CD14-positive monocyte (primary cell): ENCODE measurements at regions not wholly inside any gene's neighbourhood (a gene's known extent, or its start where the extent isn't known, plus 50 kb on each side); places are given as distances from the start of the nearest gene placed in this dataset.

ENCODE experiments used
- DNase-seq, 3 donors: peaks; one replicate each; pipeline ENCODE4 v3.0.0-alpha.2; 2011 to 2022
- H2AFZ ChIP-seq: 2 replicates; pipeline ENCODE4 v1.6.0; 2012; ENCODE audit warnings: mild to moderate bottlenecking, low read depth, low read length, inconsistent platforms; ENCODE audit not compliant: insufficient read depth, poor library complexity, severe bottlenecking
- H3K27ac ChIP-seq, 2 donors: 1 replicate in 1 of 2; 2 replicates in 1 of 2; pipeline ENCODE4 v1.5.1; 2012 to 2013; ENCODE audit warnings: low read length in 2 of 2, control low read depth in 1 of 2, inconsistent platforms in 1 of 2, low read depth in 1 of 2, mild to moderate bottlenecking in 1 of 2
- H3K27me3 ChIP-seq, 2 donors: one replicate each; pipeline versions ENCODE4 v1.6.0 to v1.6.1; 2011 to 2013; ENCODE audit warnings: low read length in 2 of 2; ENCODE audit not compliant: control insufficient read depth in 2 of 2, insufficient read depth in 2 of 2
- H3K36me3 ChIP-seq, 2 donors: replicated peaks in 1 of 2; 1 replicate in 1 of 2; 2 replicates in 1 of 2; pipeline versions ENCODE4 v1.5.1 to v1.6.1; 2012 to 2013; ENCODE audit warnings: low read length in 2 of 2, control low read depth in 1 of 2, inconsistent platforms in 1 of 2, mild to moderate bottlenecking in 1 of 2; ENCODE audit not compliant: insufficient read depth in 2 of 2, control insufficient read depth in 1 of 2
- H3K4me1 ChIP-seq, 2 donors: 1 replicate in 1 of 2; 2 replicates in 1 of 2; pipeline versions ENCODE4 v1.5.1 to v1.6.1; 2012 to 2013; ENCODE audit warnings: low read length in 2 of 2, control low read depth in 1 of 2, inconsistent platforms in 1 of 2, mild to moderate bottlenecking in 1 of 2, moderate library complexity in 1 of 2; ENCODE audit not compliant: insufficient read depth in 2 of 2, control insufficient read depth in 1 of 2
- H3K4me2 ChIP-seq: replicated peaks from 2 replicates; pipeline ENCODE3; 2012; ENCODE audit warnings: low read length, moderate library complexity, mild to moderate bottlenecking; ENCODE audit not compliant: poor library complexity, severe bottlenecking; ENCODE audit errors: extremely low read depth
- H3K4me3 ChIP-seq, 3 experiments: fragments of 200-600 bp in 1 of 3; sonication (generic) in 1 of 3; replicated peaks in 1 of 3; 1 replicate in 2 of 3; 2 replicates in 1 of 3; pipeline ENCODE4 v1.5.1; 2011 to 2013; ENCODE audit warnings: low read length in 3 of 3, mild to moderate bottlenecking in 3 of 3, control low read depth in 2 of 3, low read depth in 2 of 3, inconsistent platforms in 1 of 3, moderate library complexity in 1 of 3
- H3K79me2 ChIP-seq: 2 replicates; pipeline ENCODE4 v1.6.0; 2012; ENCODE audit warnings: mild to moderate bottlenecking, control low read depth, inconsistent platforms, low read length, moderate library complexity; ENCODE audit not compliant: insufficient read depth
- H3K9ac ChIP-seq: 2 replicates; pipeline ENCODE4 v1.6.0; 2017; ENCODE audit warnings: low read length, mild to moderate bottlenecking; ENCODE audit not compliant: insufficient read depth, poor library complexity, severe bottlenecking
- H3K9me3 ChIP-seq, 2 donors: replicated peaks in 1 of 2; 1 replicate in 1 of 2; 2 replicates in 1 of 2; pipeline versions ENCODE4 v1.5.1 to v1.6.1; 2012 to 2013; ENCODE audit warnings: low read length in 2 of 2, control low read depth in 1 of 2; ENCODE audit not compliant: control insufficient read depth in 1 of 2, insufficient read depth in 1 of 2
- H4K20me1 ChIP-seq: 2 replicates; pipeline ENCODE4 v1.6.0; 2012; ENCODE audit warnings: mild to moderate bottlenecking, low read length, control low read depth, moderate library complexity; ENCODE audit not compliant: insufficient read depth
- H3K27ac Mint-ChIP-seq, 7 donors: one replicate each; pipeline ENCODE4 v1.8.0; 2020; ENCODE audit warnings: mild to moderate bottlenecking in 7 of 7, mixed read lengths in 7 of 7, moderate library complexity in 6 of 7, inconsistent platforms in 2 of 7
- H3K27me3 Mint-ChIP-seq, 3 donors: one replicate each; pipeline ENCODE4 v1.8.0; 2021 to 2022; ENCODE audit warnings: low read depth in 3 of 3, mild to moderate bottlenecking in 3 of 3, mixed read lengths in 3 of 3, moderate library complexity in 3 of 3, inconsistent platforms in 1 of 3
- H3K36me3 Mint-ChIP-seq, 2 donors: one replicate each; pipeline ENCODE4 v1.8.0; 2020; ENCODE audit warnings: mixed read lengths in 2 of 2, inconsistent platforms in 1 of 2, mild to moderate bottlenecking in 1 of 2
- H3K4me1 Mint-ChIP-seq: one replicate; pipeline ENCODE4 v1.8.0; 2020; ENCODE audit warnings: mild to moderate bottlenecking, mixed read lengths
- H3K4me3 Mint-ChIP-seq, 2 donors: one replicate each; pipeline ENCODE4 v1.8.0; 2020; ENCODE audit warnings: mild to moderate bottlenecking in 2 of 2, mixed read lengths in 2 of 2, moderate library complexity in 1 of 2
- H3K9me3 Mint-ChIP-seq, 7 donors: one replicate each; pipeline ENCODE4 v1.8.0; 2020 to 2022; ENCODE audit warnings: mixed read lengths in 7 of 7, mild to moderate bottlenecking in 6 of 7, moderate library complexity in 6 of 7, inconsistent platforms in 2 of 7
- WGBS: methylation state at CpG from one replicate; pipeline ENCODE4 v1.1.5; 2013; ENCODE audit warnings: missing lambda C conversion rate; ENCODE audit not compliant: insufficient coverage; 5-methylcytosine and 5-hydroxymethylcytosine counted together
- intact Hi-C, 2 donors: fragments of 100-400 bp; cut with micrococcal nuclease; formaldehyde crosslinking; loops; one replicate each; pipeline versions ENCODE4 v1.15.0 to v1.15.1; 2023
- TF ChIP-seq, protein P1 (sequence below): fragments of 200-600 bp; IDR thresholded peaks from one replicate; pipeline ENCODE4 v1.8.0; 2022; ENCODE audit warnings: antibody characterized with exemption, mild to moderate bottlenecking

DNA sequence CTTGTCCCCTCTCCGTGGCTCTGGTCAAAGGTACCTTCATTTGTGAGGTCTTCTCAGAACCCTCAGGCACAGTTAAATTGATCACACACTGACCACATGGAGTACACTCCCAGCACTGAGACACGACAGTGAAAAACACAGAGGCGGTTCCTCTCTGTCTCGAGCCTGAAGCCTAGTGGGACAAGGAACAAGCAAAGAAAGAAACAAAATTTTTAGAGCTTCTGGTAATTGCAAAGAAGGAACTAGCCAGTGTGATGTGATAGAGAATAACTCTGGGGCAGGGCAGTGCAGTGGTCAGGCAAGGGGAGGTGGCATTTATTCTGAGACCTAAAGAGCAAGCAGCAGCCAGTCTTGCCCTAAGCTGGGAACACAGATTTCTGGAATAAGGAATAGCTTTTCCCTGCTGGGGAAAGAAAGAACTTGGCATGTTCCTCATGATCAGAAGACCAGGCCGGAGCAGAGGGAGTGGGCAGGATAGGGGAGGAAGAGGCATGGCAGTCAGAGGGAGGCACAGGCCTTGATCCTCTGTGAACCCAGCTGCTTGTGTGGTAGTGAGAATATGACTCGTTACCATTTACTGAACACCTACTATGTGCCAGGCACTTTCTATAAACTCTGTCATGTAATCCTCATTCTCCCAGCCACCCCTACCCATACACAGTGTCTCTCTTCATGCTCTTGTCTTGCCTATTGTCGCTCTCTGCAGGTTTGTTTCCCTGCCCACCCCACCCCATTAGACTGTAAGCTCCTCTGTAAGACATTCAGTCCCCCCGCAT lies 262.3 kb upstream of the HES1 start:
- Histone ChIP-seq H3K4me3 (no peak overlapping the region), H3K36me3 (no peaks in the 10 kb centered on the region), H2AFZ (no peak overlapping the region), H3K27ac (no peak overlapping the region), H3K9ac (no peak overlapping the region), H3K4me1 (peaks cover 6 to 17% of the 10 kb centered on the region in 2 donors), H3K79me2 (no peaks in the 10 kb centered on the region), H3K9me3 (no peaks in the 10 kb centered on the region), H3K4me2 (no peak overlapping the region), H4K20me1 (no peaks in the 10 kb centered on the region), H3K27me3 (peaks cover 0 to 9% of the 10 kb centered on the region in 2 donors)
- Mint-ChIP-seq H3K36me3 (peaks cover 0 to 6% of the 10 kb centered on the region in 2 donors), H3K27me3 (peaks cover 16 to 25% (median 23%) of the 10 kb centered on the region in 3 donors), H3K4me3 (peak overlapping the region in 1 of 2 donors; percentile 7), H3K4me1 (peaks cover 21% of the 10 kb centered on the region), H3K27ac (no peak overlapping the region), H3K9me3 (peaks cover 0 to 3% (median 0%) of the 10 kb centered on the region in 7 donors)
- TF ChIP-seq, protein P1, sequence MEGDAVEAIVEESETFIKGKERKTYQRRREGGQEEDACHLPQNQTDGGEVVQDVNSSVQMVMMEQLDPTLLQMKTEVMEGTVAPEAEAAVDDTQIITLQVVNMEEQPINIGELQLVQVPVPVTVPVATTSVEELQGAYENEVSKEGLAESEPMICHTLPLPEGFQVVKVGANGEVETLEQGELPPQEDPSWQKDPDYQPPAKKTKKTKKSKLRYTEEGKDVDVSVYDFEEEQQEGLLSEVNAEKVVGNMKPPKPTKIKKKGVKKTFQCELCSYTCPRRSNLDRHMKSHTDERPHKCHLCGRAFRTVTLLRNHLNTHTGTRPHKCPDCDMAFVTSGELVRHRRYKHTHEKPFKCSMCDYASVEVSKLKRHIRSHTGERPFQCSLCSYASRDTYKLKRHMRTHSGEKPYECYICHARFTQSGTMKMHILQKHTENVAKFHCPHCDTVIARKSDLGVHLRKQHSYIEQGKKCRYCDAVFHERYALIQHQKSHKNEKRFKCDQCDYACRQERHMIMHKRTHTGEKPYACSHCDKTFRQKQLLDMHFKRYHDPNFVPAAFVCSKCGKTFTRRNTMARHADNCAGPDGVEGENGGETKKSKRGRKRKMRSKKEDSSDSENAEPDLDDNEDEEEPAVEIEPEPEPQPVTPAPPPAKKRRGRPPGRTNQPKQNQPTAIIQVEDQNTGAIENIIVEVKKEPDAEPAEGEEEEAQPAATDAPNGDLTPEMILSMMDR = no peak
- 72% methylated on average over 4 of the region's 8 CpGs for WGBS
- intact Hi-C loops = no loop called here
- DNase-seq = no peak

DNA sequence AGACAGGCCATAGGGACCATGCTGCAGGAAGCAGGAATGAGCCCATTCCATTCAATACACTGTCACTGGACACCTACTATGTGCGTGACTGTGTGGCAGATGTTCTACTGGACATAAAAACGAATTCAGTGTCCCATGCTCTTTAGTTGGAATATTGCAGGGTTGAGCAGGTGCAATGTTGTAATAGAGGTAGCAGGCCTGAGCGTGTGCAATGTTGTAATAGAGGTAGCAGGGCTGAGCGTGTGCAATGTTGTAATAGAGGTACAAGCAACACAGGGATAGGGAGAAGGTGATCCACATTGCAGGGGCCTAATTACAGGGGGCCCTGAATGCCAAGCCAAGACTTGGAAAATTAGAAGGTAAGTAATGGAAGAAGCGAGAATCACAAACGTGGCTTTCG lies 261.4 kb upstream of the HES1 start:
- Mint-ChIP-seq H3K4me1 (peaks cover 19% of the 10 kb centered on the region), H3K9me3 (peaks cover 0 to 3% (median 0%) of the 10 kb centered on the region in 7 donors), H3K4me3 (no peak overlapping the region), H3K27me3 (peaks cover 12 to 22% (median 20%) of the 10 kb centered on the region in 3 donors), H3K27ac (no peak overlapping the region), H3K36me3 (peaks cover 0 to 6% of the 10 kb centered on the region in 2 donors)
- Histone ChIP-seq H4K20me1 (no peaks in the 10 kb centered on the region), H3K36me3 (no peaks in the 10 kb centered on the region), H3K4me1 (peaks cover 5 to 12% of the 10 kb centered on the region in 2 donors), H3K27ac (no peak overlapping the region), H3K4me2 (no peak overlapping the region), H3K4me3 (no peak overlapping the region), H3K27me3 (peaks cover 0 to 6% of the 10 kb centered on the region in 2 donors), H3K79me2 (no peaks in the 10 kb centered on the region), H3K9me3 (no peaks in the 10 kb centered on the region), H3K9ac (no peak overlapping the region), H2AFZ (no peak overlapping the region)
- 67% methylated on average over 6 of the region's 7 CpGs for WGBS
- TF ChIP-seq, protein P1 = no peak
- no peak for DNase-seq
- intact Hi-C loops = no loop called here
